ENCODE measurements at regions not wholly inside any gene's neighbourhood (a gene's known extent, or its start where the extent isn't known, plus 50 kb on each side); places are given as distances from the start of the nearest gene placed in this dataset.

GRCh38 chr3:115423170-115423569 is 200.1 kb upstream of the GAP43 start:
- TF ChIP-seq CTCF (conservative IDR thresholded peaks at IDR 0.05; ENCODE audit: low read depth, low read length): no peak
- TF ChIP-seq MAFK (IDR thresholded peaks at IDR 0.05; ENCODE audit: low read depth, low read length): no peak
- no peak for TF ChIP-seq MXI1 (IDR thresholded peaks at IDR 0.05; ENCODE audit: borderline replicate concordance, low read depth, low read length)
- no peak for TF ChIP-seq POLR2A (IDR thresholded peaks at IDR 0.05; ENCODE audit: low read depth, low read length)
- TF ChIP-seq USF2 (IDR thresholded peaks at IDR 0.05; ENCODE audit: low read depth, low read length): no peak
- TF ChIP-seq NFE2L2 (IDR thresholded peaks at IDR 0.05; ENCODE audit: low read depth, low read length): no peak
- TF ChIP-seq FOS (IDR thresholded peaks at IDR 0.05; ENCODE audit: low read depth, low read length): no peak
- TF ChIP-seq MAZ (IDR thresholded peaks at IDR 0.05; ENCODE audit: borderline replicate concordance, low read depth, low read length): no peak
